PC-3 (cell line): ENCODE measurements at regions not wholly inside any gene's neighbourhood (a gene's known extent, or its start where the extent isn't known, plus 50 kb on each side); places are given as distances from the start of the nearest gene placed in this dataset.

ENCODE experiments used
- ATAC-seq: fragments of 200-7000 bp; cut with Tn5 transposase; 2 replicates; pipeline ENCODE4 v1.9.1; 2020; ENCODE audit warnings: mild to moderate bottlenecking, moderate library complexity
- BruUV-seq: library from RNA; stranded (reverse); fragments of 400-500 nt; replicated peaks from 2 replicates; lab custom pipeline; 2021; lab: Mats Ljungman, UMichigan
- CTCF ChIA-PET: fragments of 300-600 bp; sonication (Branson Sonifier 250); formaldehyde crosslinking; loops from one replicate; lab custom pipeline; 2022; ENCODE audit warnings: antibody characterized with exemption; lab: Charles Lee
- POLR2A ChIA-PET: fragments of 300-600 bp; sonication (Branson Sonifier 250); formaldehyde crosslinking; loops from one replicate; lab custom pipeline; 2022; ENCODE audit warnings: antibody characterized with exemption; ENCODE audit not compliant: unreplicated experiment; lab: Charles Lee
- DNase-seq: peaks from one replicate; pipeline ENCODE4 v3.0.0-alpha.2; 2015
- H2AFZ ChIP-seq: fragments of 300-600 bp; sonication (generic); 2 replicates; pipeline ENCODE4 v1.6.0; 2016; ENCODE audit warnings: antibody characterized with exemption, low read length
- H3F3A ChIP-seq: fragments of 300-600 bp; sonication (generic); one replicate; pipeline ENCODE4 v1.6.0; 2017; ENCODE audit warnings: antibody characterized with exemption, low read length, control low read depth, mild to moderate bottlenecking; ENCODE audit not compliant: unreplicated experiment
- H3K27ac ChIP-seq: fragments of 300-600 bp; sonication (generic); 2 replicates; pipeline ENCODE4 v1.5.1; 2016; ENCODE audit warnings: mild to moderate bottlenecking, low read length
- H3K27me3 ChIP-seq: fragments of 300-600 bp; sonication (generic); 2 replicates; pipeline ENCODE4 v1.6.1; 2016; ENCODE audit warnings: low read length, mixed read lengths
- H3K36me3 ChIP-seq: fragments of 300-600 bp; sonication (generic); 2 replicates; pipeline ENCODE4 v1.6.1; 2016; ENCODE audit warnings: low read depth, mixed run types, low read length, mixed read lengths
- H3K4me1 ChIP-seq: fragments of 300-600 bp; sonication (generic); 2 replicates; pipeline ENCODE4 v1.5.1; 2016; ENCODE audit warnings: low read length; ENCODE audit not compliant: insufficient read depth
- H3K4me2 ChIP-seq: fragments of 300-600 bp; sonication (generic); 2 replicates; pipeline ENCODE4 v1.6.0; 2016; ENCODE audit warnings: low read length
- H3K4me3 ChIP-seq: fragments of 300-600 bp; sonication (generic); 2 replicates; pipeline ENCODE4 v1.5.1; 2016; ENCODE audit warnings: mild to moderate bottlenecking, low read length, mixed read lengths
- H3K79me2 ChIP-seq: fragments of 300-600 bp; sonication (generic); 2 replicates; pipeline ENCODE4 v1.6.1; 2017; ENCODE audit warnings: low read length, mixed read lengths
- H3K9ac ChIP-seq: fragments of 300-600 bp; sonication (generic); 2 replicates; pipeline ENCODE4 v1.6.0; 2016; ENCODE audit warnings: mild to moderate bottlenecking, low read length
- H3K9me2 ChIP-seq: fragments of 300-600 bp; sonication (generic); replicated peaks from 2 replicates; pipeline ENCODE4 v1.6.1; 2016; ENCODE audit warnings: mixed run types, low read length, mixed read lengths
- H3K9me3 ChIP-seq: fragments of 300-600 bp; sonication (generic); 2 replicates; pipeline ENCODE4 v1.6.1; 2016; ENCODE audit warnings: low read length, mixed read lengths
- H4K20me1 ChIP-seq: fragments of 300-600 bp; sonication (generic); 2 replicates; pipeline ENCODE4 v1.6.1; 2016; ENCODE audit warnings: low read length, mixed read lengths
- EZH2 ChIP-seq: fragments of 300-600 bp; sonication (generic); IDR thresholded peaks from one replicate; pipeline ENCODE4 v1.6.1; 2017; ENCODE audit warnings: antibody characterized with exemption, mild to moderate bottlenecking, low read length; ENCODE audit not compliant: unreplicated experiment
- EZH2phosphoT487 ChIP-seq: fragments of 300-600 bp; sonication (generic); IDR thresholded peaks from 2 replicates; pipeline ENCODE4 v1.6.1; 2018; ENCODE audit warnings: mild to moderate bottlenecking, antibody characterized with exemption, low read length, borderline replicate concordance
- intact Hi-C: fragments of 100-400 bp; cut with micrococcal nuclease; formaldehyde crosslinking; loops from 2 replicates; pipeline ENCODE4 v1.9.0; 2023
- TF ChIP-seq, protein P1 (sequence below): fragments of 300-600 bp; sonication (generic); conservative IDR thresholded peaks from 2 replicates; pipeline ENCODE4 v1.5.1; 2017; ENCODE audit warnings: antibody characterized with exemption, low read depth, mild to moderate bottlenecking, low read length

- DNase-seq (peak; percentile 80), ATAC-seq (peak; percentile 73)
- ChIA-PET POLR2A (no interaction called here), CTCF (no interaction called here)
- H3K27me3 ChIP-seq: no peaks in the 10 kb centered on the region
- no TSS peak for BruUV-seq
- intact Hi-C loops: no loop called here
- H3K4me3 ChIP-seq: peak overlapping the region; percentile 27; the same call in 1 of the 2 replicates
- peak overlapping the region; percentile 63 for H3K4me2 ChIP-seq
- peak overlapping the region; percentile 50 for H3K27ac ChIP-seq
- no peaks in the 10 kb centered on the region for H3K79me2 ChIP-seq
- no peaks in the 10 kb centered on the region for H3F3A ChIP-seq
- peaks cover 37% of the 10 kb centered on the region for H3K4me1 ChIP-seq
- TF ChIP-seq EZH2phosphoT487 (no peak), EZH2 (no peak)
- TF ChIP-seq, protein P1, sequence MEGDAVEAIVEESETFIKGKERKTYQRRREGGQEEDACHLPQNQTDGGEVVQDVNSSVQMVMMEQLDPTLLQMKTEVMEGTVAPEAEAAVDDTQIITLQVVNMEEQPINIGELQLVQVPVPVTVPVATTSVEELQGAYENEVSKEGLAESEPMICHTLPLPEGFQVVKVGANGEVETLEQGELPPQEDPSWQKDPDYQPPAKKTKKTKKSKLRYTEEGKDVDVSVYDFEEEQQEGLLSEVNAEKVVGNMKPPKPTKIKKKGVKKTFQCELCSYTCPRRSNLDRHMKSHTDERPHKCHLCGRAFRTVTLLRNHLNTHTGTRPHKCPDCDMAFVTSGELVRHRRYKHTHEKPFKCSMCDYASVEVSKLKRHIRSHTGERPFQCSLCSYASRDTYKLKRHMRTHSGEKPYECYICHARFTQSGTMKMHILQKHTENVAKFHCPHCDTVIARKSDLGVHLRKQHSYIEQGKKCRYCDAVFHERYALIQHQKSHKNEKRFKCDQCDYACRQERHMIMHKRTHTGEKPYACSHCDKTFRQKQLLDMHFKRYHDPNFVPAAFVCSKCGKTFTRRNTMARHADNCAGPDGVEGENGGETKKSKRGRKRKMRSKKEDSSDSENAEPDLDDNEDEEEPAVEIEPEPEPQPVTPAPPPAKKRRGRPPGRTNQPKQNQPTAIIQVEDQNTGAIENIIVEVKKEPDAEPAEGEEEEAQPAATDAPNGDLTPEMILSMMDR: no peak
- no peak overlapping the region for H3K9ac ChIP-seq
- H4K20me1 ChIP-seq: no peaks in the 10 kb centered on the region
- H2AFZ ChIP-seq: peak overlapping the region; percentile 69; the same call in 1 of the 2 replicates
- H3K9me2 ChIP-seq: 0 out of 2 replicates have a peak, but pooled peaks cover 5% of the 10 kb centered on the region
- H3K36me3 ChIP-seq: no peaks in the 10 kb centered on the region
- H3K9me3 ChIP-seq: no peaks in the 10 kb centered on the region
Observed at GRCh38 chr2:41937921-41938708, 109.7 kb upstream of the PKDCC start.

DNA sequence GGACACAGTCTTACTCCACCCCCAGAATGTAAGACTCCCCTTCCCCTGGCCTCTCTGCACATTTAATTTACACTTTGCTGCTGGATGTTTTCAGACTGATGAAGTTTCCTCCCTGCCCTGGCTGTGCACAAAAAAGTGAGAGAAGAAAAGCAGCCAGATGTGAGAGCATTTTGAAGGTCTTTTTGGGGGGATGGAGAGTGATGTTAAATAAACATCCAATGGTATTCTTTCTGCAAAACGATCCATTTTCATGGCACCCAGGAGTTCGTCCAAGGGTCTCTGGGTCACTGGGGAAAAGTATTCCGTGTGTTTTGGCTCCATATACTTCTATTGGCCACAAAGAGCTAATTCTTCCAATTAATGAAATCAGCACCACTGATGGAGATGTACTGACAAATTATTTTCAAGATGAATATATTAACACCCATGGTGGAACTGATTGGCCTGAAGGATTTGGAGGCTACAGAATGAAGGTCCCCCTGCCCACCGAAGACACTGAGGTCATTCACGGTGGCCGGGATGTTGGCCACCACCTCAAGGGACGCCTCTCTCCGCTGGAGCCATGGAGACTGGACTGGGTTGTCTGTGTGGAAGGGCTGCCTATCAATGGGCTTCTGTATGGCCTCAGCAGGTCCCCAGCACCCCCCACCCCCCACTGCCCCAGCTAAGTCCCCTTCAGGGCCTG, 107.6 kb upstream of the PKDCC start:
- H3F3A ChIP-seq: no peaks in the 10 kb centered on the region
- H3K9me3 ChIP-seq: no peaks in the 10 kb centered on the region
- H3K4me2 ChIP-seq: no peak overlapping the region
- peaks cover 20% of the 10 kb centered on the region for H3K4me1 ChIP-seq
- ChIA-PET CTCF (no interaction called here), POLR2A (interaction anchor here (0.7 kb wide), 1 partner anchor 68 kb away, joined by 3 read pairs; no protein-coding TSS in a partner anchor)
- DNase-seq (no peak), ATAC-seq (no peak)
- H3K79me2 ChIP-seq: no peaks in the 10 kb centered on the region
- TF ChIP-seq EZH2 (no peak), EZH2phosphoT487 (no peak)
- TF ChIP-seq, protein P1: no peak
- intact Hi-C loops: no loop called here
- 0 out of 2 replicates have a peak, but pooled peaks cover 5% of the 10 kb centered on the region for H3K9me2 ChIP-seq
- no peak overlapping the region for H3K27ac ChIP-seq
- H3K9ac ChIP-seq: no peak overlapping the region
- H4K20me1 ChIP-seq: no peaks in the 10 kb centered on the region
- H3K36me3 ChIP-seq: no peaks in the 10 kb centered on the region
- H3K27me3 ChIP-seq: no peaks in the 10 kb centered on the region
- BruUV-seq: no TSS peak
- H2AFZ ChIP-seq: no peak overlapping the region
- H3K4me3 ChIP-seq: no peak overlapping the region
